CD14-positive monocyte (primary cell): ENCODE measurements at regions not wholly inside any gene's neighbourhood (a gene's known extent, or its start where the extent isn't known, plus 50 kb on each side); places are given as distances from the start of the nearest gene placed in this dataset.

Experiments
- DNase-seq, 3 donors: peaks; one replicate each; pipeline ENCODE4 v3.0.0-alpha.2; 2011 to 2022
- H2AFZ ChIP-seq: 2 replicates; pipeline ENCODE4 v1.6.0; 2012; ENCODE audit warnings: mild to moderate bottlenecking, low read depth, low read length, inconsistent platforms; ENCODE audit not compliant: insufficient read depth, poor library complexity, severe bottlenecking
- H3K27ac ChIP-seq, 2 donors: 1 replicate in 1 of 2; 2 replicates in 1 of 2; pipeline ENCODE4 v1.5.1; 2012 to 2013; ENCODE audit warnings: low read length in 2 of 2, control low read depth in 1 of 2, inconsistent platforms in 1 of 2, low read depth in 1 of 2, mild to moderate bottlenecking in 1 of 2
- H3K27me3 ChIP-seq, 2 donors: one replicate each; pipeline versions ENCODE4 v1.6.0 to v1.6.1; 2011 to 2013; ENCODE audit warnings: low read length in 2 of 2; ENCODE audit not compliant: control insufficient read depth in 2 of 2, insufficient read depth in 2 of 2
- H3K36me3 ChIP-seq, 2 donors: replicated peaks in 1 of 2; 1 replicate in 1 of 2; 2 replicates in 1 of 2; pipeline versions ENCODE4 v1.5.1 to v1.6.1; 2012 to 2013; ENCODE audit warnings: low read length in 2 of 2, control low read depth in 1 of 2, inconsistent platforms in 1 of 2, mild to moderate bottlenecking in 1 of 2; ENCODE audit not compliant: insufficient read depth in 2 of 2, control insufficient read depth in 1 of 2
- H3K4me1 ChIP-seq, 2 donors: 1 replicate in 1 of 2; 2 replicates in 1 of 2; pipeline versions ENCODE4 v1.5.1 to v1.6.1; 2012 to 2013; ENCODE audit warnings: low read length in 2 of 2, control low read depth in 1 of 2, inconsistent platforms in 1 of 2, mild to moderate bottlenecking in 1 of 2, moderate library complexity in 1 of 2; ENCODE audit not compliant: insufficient read depth in 2 of 2, control insufficient read depth in 1 of 2
- H3K4me2 ChIP-seq: replicated peaks from 2 replicates; pipeline ENCODE3; 2012; ENCODE audit warnings: low read length, moderate library complexity, mild to moderate bottlenecking; ENCODE audit not compliant: poor library complexity, severe bottlenecking; ENCODE audit errors: extremely low read depth
- H3K4me3 ChIP-seq, 3 experiments: fragments of 200-600 bp in 1 of 3; sonication (generic) in 1 of 3; replicated peaks in 1 of 3; 1 replicate in 2 of 3; 2 replicates in 1 of 3; pipeline ENCODE4 v1.5.1; 2011 to 2013; ENCODE audit warnings: low read length in 3 of 3, mild to moderate bottlenecking in 3 of 3, control low read depth in 2 of 3, low read depth in 2 of 3, inconsistent platforms in 1 of 3, moderate library complexity in 1 of 3
- H3K79me2 ChIP-seq: 2 replicates; pipeline ENCODE4 v1.6.0; 2012; ENCODE audit warnings: mild to moderate bottlenecking, control low read depth, inconsistent platforms, low read length, moderate library complexity; ENCODE audit not compliant: insufficient read depth
- H3K9ac ChIP-seq: 2 replicates; pipeline ENCODE4 v1.6.0; 2017; ENCODE audit warnings: low read length, mild to moderate bottlenecking; ENCODE audit not compliant: insufficient read depth, poor library complexity, severe bottlenecking
- H3K9me3 ChIP-seq, 2 donors: replicated peaks in 1 of 2; 1 replicate in 1 of 2; 2 replicates in 1 of 2; pipeline versions ENCODE4 v1.5.1 to v1.6.1; 2012 to 2013; ENCODE audit warnings: low read length in 2 of 2, control low read depth in 1 of 2; ENCODE audit not compliant: control insufficient read depth in 1 of 2, insufficient read depth in 1 of 2
- H4K20me1 ChIP-seq: 2 replicates; pipeline ENCODE4 v1.6.0; 2012; ENCODE audit warnings: mild to moderate bottlenecking, low read length, control low read depth, moderate library complexity; ENCODE audit not compliant: insufficient read depth
- H3K27ac Mint-ChIP-seq, 7 donors: one replicate each; pipeline ENCODE4 v1.8.0; 2020; ENCODE audit warnings: mild to moderate bottlenecking in 7 of 7, mixed read lengths in 7 of 7, moderate library complexity in 6 of 7, inconsistent platforms in 2 of 7
- H3K27me3 Mint-ChIP-seq, 3 donors: one replicate each; pipeline ENCODE4 v1.8.0; 2021 to 2022; ENCODE audit warnings: low read depth in 3 of 3, mild to moderate bottlenecking in 3 of 3, mixed read lengths in 3 of 3, moderate library complexity in 3 of 3, inconsistent platforms in 1 of 3
- H3K36me3 Mint-ChIP-seq, 2 donors: one replicate each; pipeline ENCODE4 v1.8.0; 2020; ENCODE audit warnings: mixed read lengths in 2 of 2, inconsistent platforms in 1 of 2, mild to moderate bottlenecking in 1 of 2
- H3K4me1 Mint-ChIP-seq: one replicate; pipeline ENCODE4 v1.8.0; 2020; ENCODE audit warnings: mild to moderate bottlenecking, mixed read lengths
- H3K4me3 Mint-ChIP-seq, 2 donors: one replicate each; pipeline ENCODE4 v1.8.0; 2020; ENCODE audit warnings: mild to moderate bottlenecking in 2 of 2, mixed read lengths in 2 of 2, moderate library complexity in 1 of 2
- H3K9me3 Mint-ChIP-seq, 7 donors: one replicate each; pipeline ENCODE4 v1.8.0; 2020 to 2022; ENCODE audit warnings: mixed read lengths in 7 of 7, mild to moderate bottlenecking in 6 of 7, moderate library complexity in 6 of 7, inconsistent platforms in 2 of 7
- WGBS: methylation state at CpG from one replicate; pipeline ENCODE4 v1.1.5; 2013; ENCODE audit warnings: missing lambda C conversion rate; ENCODE audit not compliant: insufficient coverage; 5-methylcytosine and 5-hydroxymethylcytosine counted together
- intact Hi-C, 2 donors: fragments of 100-400 bp; cut with micrococcal nuclease; formaldehyde crosslinking; loops; one replicate each; pipeline versions ENCODE4 v1.15.0 to v1.15.1; 2023
- TF ChIP-seq, protein P1 (sequence below): fragments of 200-600 bp; IDR thresholded peaks from one replicate; pipeline ENCODE4 v1.8.0; 2022; ENCODE audit warnings: antibody characterized with exemption, mild to moderate bottlenecking

DNA sequence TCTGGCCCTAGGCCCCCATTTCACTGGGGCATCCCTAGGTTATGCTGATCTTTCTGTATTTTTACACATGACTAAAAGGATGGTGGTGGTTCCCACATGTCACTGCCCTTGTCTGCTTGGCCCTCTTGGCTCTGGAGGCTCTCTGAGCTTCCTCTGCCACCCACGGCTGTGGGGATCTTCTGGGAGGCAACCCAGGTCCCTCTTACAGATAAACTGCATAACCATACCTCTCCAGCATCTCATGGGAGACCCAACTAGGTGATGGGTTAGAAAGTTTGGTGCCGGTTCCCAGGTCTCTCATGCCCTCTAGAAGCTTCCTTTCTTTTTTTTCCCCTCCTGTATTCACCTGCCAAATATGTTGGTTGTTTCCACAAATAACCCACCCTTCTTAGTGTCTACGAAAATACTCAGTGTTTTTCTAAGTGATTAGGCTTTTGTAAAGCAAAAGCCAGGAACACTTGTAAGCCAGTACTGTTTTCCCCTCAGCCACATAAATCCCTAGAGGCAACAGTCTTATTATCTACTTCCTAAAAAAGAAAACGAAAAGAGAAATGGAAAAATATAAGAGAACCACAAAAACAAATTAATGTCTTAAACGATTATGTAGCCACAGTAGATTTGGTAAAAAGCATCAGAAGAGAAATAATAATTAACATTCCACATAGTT is 71.7 kb upstream of the SMLR1 start:
- Mint-ChIP-seq H3K27me3 (peaks cover 0 to 1% (median 0%) of the 10 kb centered on the region in 3 donors), H3K4me1 (no peaks in the 10 kb centered on the region), H3K27ac (no peak overlapping the region), H3K36me3 (no peaks in the 10 kb centered on the region), H3K4me3 (no peak overlapping the region), H3K9me3 (peaks cover 0 to 5% (median under 1%) of the 10 kb centered on the region in 7 donors)
- H3K9ac ChIP-seq, result no peak overlapping the region
- H3K9me3 ChIP-seq, result peaks cover 0 to 3% of the 10 kb centered on the region in 2 donors
- TF ChIP-seq, protein P1, sequence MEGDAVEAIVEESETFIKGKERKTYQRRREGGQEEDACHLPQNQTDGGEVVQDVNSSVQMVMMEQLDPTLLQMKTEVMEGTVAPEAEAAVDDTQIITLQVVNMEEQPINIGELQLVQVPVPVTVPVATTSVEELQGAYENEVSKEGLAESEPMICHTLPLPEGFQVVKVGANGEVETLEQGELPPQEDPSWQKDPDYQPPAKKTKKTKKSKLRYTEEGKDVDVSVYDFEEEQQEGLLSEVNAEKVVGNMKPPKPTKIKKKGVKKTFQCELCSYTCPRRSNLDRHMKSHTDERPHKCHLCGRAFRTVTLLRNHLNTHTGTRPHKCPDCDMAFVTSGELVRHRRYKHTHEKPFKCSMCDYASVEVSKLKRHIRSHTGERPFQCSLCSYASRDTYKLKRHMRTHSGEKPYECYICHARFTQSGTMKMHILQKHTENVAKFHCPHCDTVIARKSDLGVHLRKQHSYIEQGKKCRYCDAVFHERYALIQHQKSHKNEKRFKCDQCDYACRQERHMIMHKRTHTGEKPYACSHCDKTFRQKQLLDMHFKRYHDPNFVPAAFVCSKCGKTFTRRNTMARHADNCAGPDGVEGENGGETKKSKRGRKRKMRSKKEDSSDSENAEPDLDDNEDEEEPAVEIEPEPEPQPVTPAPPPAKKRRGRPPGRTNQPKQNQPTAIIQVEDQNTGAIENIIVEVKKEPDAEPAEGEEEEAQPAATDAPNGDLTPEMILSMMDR, result no peak
- H3K4me2 ChIP-seq, result no peak overlapping the region
- no peaks in the 10 kb centered on the region for H3K36me3 ChIP-seq
- DNase-seq, result no peak
- no peak overlapping the region for H2AFZ ChIP-seq
- no peaks in the 10 kb centered on the region for H4K20me1 ChIP-seq
- no peaks in the 10 kb centered on the region for H3K4me1 ChIP-seq
- H3K27ac ChIP-seq, result no peak overlapping the region
- H3K79me2 ChIP-seq, result no peaks in the 10 kb centered on the region
- no CpG with 5 or more reads among the region's 5 CpGs for WGBS
- no peaks in the 10 kb centered on the region for H3K27me3 ChIP-seq
- intact Hi-C loops, result no loop called here
- no peak overlapping the region for H3K4me3 ChIP-seq

DNA sequence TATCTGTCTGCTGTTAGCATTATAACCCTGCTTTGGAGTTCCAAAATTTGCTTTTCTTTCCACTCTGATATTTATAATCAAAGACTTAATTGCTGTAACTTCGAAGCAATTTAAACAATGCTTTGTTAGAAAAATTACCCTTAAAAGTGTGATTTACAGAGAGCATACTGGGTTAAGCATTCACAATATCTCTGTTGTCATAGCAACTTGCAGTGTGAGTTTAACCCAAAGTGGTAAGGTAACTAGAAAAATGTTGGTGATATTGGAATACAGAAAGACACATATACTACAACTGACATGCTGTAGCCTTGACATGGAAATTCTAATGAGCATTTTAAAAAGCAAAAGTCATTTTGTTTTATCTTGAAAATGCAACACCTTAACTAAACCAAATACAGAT is 70.4 kb upstream of the SMLR1 start:
- Histone ChIP-seq H3K4me2 (no peak overlapping the region), H3K36me3 (no peaks in the 10 kb centered on the region), H2AFZ (no peak overlapping the region), H4K20me1 (no peaks in the 10 kb centered on the region), H3K27ac (no peak overlapping the region), H3K9ac (no peak overlapping the region), H3K4me3 (no peak overlapping the region), H3K9me3 (no peaks in the 10 kb centered on the region), H3K4me1 (no peaks in the 10 kb centered on the region), H3K27me3 (no peaks in the 10 kb centered on the region), H3K79me2 (no peaks in the 10 kb centered on the region)
- no peak overlapping the region for H3K27ac Mint-ChIP-seq
- intact Hi-C loops, result no loop called here
- H3K36me3 Mint-ChIP-seq, result no peaks in the 10 kb centered on the region
- WGBS, result no CpG with 5 or more reads among the region's 1 CpG
- H3K27me3 Mint-ChIP-seq, result peaks cover 0 to 1% (median 0%) of the 10 kb centered on the region in 3 donors
- no peak for DNase-seq
- H3K4me3 Mint-ChIP-seq, result no peak overlapping the region
- H3K4me1 Mint-ChIP-seq, result no peaks in the 10 kb centered on the region
- TF ChIP-seq, protein P1, result no peak
- H3K9me3 Mint-ChIP-seq, result peaks cover 0 to 5% (median 0%) of the 10 kb centered on the region in 7 donors
